ENCODE measurements at regions not wholly inside any gene's neighbourhood (a gene's known extent, or its start where the extent isn't known, plus 50 kb on each side); places are given as distances from the start of the nearest gene placed in this dataset.

GRCh38 chr2:71834796-71835195, 312.9 kb downstream of the CYP26B1 start:
- TF ChIP-seq, protein P1, sequence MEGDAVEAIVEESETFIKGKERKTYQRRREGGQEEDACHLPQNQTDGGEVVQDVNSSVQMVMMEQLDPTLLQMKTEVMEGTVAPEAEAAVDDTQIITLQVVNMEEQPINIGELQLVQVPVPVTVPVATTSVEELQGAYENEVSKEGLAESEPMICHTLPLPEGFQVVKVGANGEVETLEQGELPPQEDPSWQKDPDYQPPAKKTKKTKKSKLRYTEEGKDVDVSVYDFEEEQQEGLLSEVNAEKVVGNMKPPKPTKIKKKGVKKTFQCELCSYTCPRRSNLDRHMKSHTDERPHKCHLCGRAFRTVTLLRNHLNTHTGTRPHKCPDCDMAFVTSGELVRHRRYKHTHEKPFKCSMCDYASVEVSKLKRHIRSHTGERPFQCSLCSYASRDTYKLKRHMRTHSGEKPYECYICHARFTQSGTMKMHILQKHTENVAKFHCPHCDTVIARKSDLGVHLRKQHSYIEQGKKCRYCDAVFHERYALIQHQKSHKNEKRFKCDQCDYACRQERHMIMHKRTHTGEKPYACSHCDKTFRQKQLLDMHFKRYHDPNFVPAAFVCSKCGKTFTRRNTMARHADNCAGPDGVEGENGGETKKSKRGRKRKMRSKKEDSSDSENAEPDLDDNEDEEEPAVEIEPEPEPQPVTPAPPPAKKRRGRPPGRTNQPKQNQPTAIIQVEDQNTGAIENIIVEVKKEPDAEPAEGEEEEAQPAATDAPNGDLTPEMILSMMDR (IDR thresholded peaks at IDR 0.05; ENCODE audit: unreplicated experiment in 3 of 3): no peak
- H3K27ac Mint-ChIP-seq: no peak overlapping the region
- H3K36me3 Mint-ChIP-seq (ENCODE audit: low read depth): no peaks in the 10 kb centered on the region
- peaks cover 6% of the 10 kb centered on the region for H3K27me3 Mint-ChIP-seq (ENCODE audit: low read depth)
- H3K4me3 Mint-ChIP-seq: no peak overlapping the region
- H3K4me1 Mint-ChIP-seq: peaks cover 10% of the 10 kb centered on the region
- H3K9me3 Mint-ChIP-seq: peaks cover 3% of the 10 kb centered on the region

DNA sequence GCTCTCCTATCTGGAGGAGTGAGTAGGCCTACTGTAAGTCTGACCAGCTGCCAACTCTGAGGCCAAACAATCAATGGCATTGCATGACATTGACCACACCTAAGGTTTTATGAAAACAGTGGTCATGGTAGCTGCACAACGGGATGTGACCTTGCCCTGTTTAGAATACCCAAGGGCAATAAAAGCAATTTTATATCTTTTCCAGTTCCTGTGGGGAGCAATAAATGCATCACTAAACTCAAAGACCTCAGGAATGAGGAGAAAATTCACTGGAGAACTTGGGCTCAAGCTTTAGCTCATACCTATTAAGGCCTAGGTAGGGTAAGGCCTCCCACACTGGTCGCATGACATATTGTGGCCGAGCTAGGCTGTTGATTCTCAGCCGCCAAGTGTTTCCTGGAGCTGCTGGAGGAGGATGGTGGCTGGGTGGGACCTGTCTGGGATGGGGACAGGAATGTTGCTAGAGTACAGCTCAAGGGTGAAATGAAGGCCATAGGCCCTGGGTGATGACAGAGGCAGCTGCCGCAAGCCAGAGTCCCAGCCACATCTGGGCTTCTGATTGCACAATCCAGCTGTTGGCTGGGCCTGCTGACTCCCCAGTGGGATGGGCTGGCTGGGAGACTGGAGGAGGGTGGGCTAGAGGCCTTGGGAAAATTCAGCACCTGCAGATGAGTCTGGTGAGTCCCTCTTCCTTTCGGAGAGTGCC, 313.7 kb downstream of the CYP26B1 start:
- peaks cover 10% of the 10 kb centered on the region for H3K4me1 Mint-ChIP-seq
- peaks cover 10% of the 10 kb centered on the region for H3K27me3 Mint-ChIP-seq (ENCODE audit: low read depth)
- H3K36me3 Mint-ChIP-seq (ENCODE audit: low read depth): no peaks in the 10 kb centered on the region
- no peak overlapping the region for H3K27ac Mint-ChIP-seq
- peaks cover 3% of the 10 kb centered on the region for H3K9me3 Mint-ChIP-seq
- no peak overlapping the region for H3K4me3 Mint-ChIP-seq
- TF ChIP-seq, protein P1 (IDR thresholded peaks at IDR 0.05; ENCODE audit: unreplicated experiment in 3 of 3): no peak

DNA sequence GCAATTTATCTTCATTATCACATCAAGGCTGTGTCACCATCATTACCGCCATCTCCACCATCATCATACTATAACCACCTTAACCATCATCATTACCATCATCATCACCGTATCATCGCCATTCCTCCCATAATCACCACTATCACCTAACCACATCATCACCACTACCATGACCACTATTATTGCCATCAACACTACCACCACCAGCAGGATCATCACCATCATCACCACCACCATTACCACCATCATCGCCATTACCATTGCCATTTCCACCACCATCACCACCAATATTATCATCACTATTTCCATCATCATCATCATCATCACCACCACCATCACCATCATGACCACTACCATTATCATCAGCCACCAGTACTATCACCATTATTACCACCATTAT, 314.4 kb downstream of the CYP26B1 start:
- TF ChIP-seq, protein P1 (IDR thresholded peaks at IDR 0.05; ENCODE audit: unreplicated experiment in 3 of 3): no peak
- Mint-ChIP-seq H3K27ac (no peak overlapping the region), H3K36me3 (ENCODE audit: low read depth) (no peaks in the 10 kb centered on the region), H3K27me3 (ENCODE audit: low read depth) (peaks cover 16% of the 10 kb centered on the region), H3K9me3 (peaks cover 3% of the 10 kb centered on the region), H3K4me3 (no peak overlapping the region), H3K4me1 (peaks cover 10% of the 10 kb centered on the region)

- TF ChIP-seq, protein P1 (IDR thresholded peaks at IDR 0.05; ENCODE audit: unreplicated experiment in 3 of 3): no peak
- no peak overlapping the region for H3K27ac Mint-ChIP-seq
- peaks cover 10% of the 10 kb centered on the region for H3K4me1 Mint-ChIP-seq
- no peaks in the 10 kb centered on the region for H3K36me3 Mint-ChIP-seq (ENCODE audit: low read depth)
- no peak overlapping the region for H3K4me3 Mint-ChIP-seq
- peaks cover 3% of the 10 kb centered on the region for H3K9me3 Mint-ChIP-seq
- H3K27me3 Mint-ChIP-seq (ENCODE audit: low read depth): peaks cover 18% of the 10 kb centered on the region
Observed at GRCh38 chr2:71832844-71833243, 314.8 kb downstream of the CYP26B1 start.

- no peaks in the 10 kb centered on the region for H3K36me3 Mint-ChIP-seq (ENCODE audit: low read depth)
- TF ChIP-seq, protein P1 (IDR thresholded peaks at IDR 0.05; ENCODE audit: unreplicated experiment in 3 of 3): no peak
- peaks cover 18% of the 10 kb centered on the region for H3K27me3 Mint-ChIP-seq (ENCODE audit: low read depth)
- no peak overlapping the region for H3K4me3 Mint-ChIP-seq
- H3K27ac Mint-ChIP-seq: no peak overlapping the region
- peaks cover 3% of the 10 kb centered on the region for H3K9me3 Mint-ChIP-seq
- H3K4me1 Mint-ChIP-seq: peaks cover 10% of the 10 kb centered on the region
Observed at GRCh38 chr2:71832388-71832787, 315.3 kb downstream of the CYP26B1 start.

- peaks cover 3% of the 10 kb centered on the region for H3K9me3 Mint-ChIP-seq
- no peaks in the 10 kb centered on the region for H3K36me3 Mint-ChIP-seq (ENCODE audit: low read depth)
- H3K27me3 Mint-ChIP-seq (ENCODE audit: low read depth): peaks cover 12% of the 10 kb centered on the region
- TF ChIP-seq, protein P1 (IDR thresholded peaks at IDR 0.05; ENCODE audit: unreplicated experiment in 3 of 3): no peak
- peaks cover 10% of the 10 kb centered on the region for H3K4me1 Mint-ChIP-seq
- H3K27ac Mint-ChIP-seq: no peak overlapping the region
- H3K4me3 Mint-ChIP-seq: no peak overlapping the region
Observed at GRCh38 chr2:71831193-71831577, 316.5 kb downstream of the CYP26B1 start.

Measured in nephron (organoid).